Stomach (tissue), 4 donors: ENCODE measurements at regions not wholly inside any gene's neighbourhood (a gene's known extent, or its start where the extent isn't known, plus 50 kb on each side); places are given as distances from the start of the nearest gene placed in this dataset.

ENCODE experiments used
- CTCF ChIP-seq, 7 experiments: fragments of 450-650 bp in 4 of 7; fragments of 200-600 bp in 3 of 7; sonication (generic) in 3 of 7; IDR thresholded peaks; one replicate each; pipeline ENCODE4 v1.5.1; 2016 to 2019; ENCODE audit warnings: antibody characterized with exemption in 7 of 7, control low read depth in 2 of 7, mild to moderate bottlenecking in 1 of 7
- POLR2A ChIP-seq, 4 donors: fragments of 450-650 bp; IDR thresholded peaks; one replicate each; pipeline ENCODE4 v1.6.1; 2016; ENCODE audit warnings: antibody characterized with exemption in 4 of 4, control low read depth in 2 of 4, mild to moderate bottlenecking in 1 of 4, moderate library complexity in 1 of 4

GRCh38 chr9:91145496-91145895 lies 216.2 kb downstream of the AUH start:
- TF ChIP-seq POLR2A (IDR thresholded peaks at IDR 0.05) (no peak), CTCF (IDR thresholded peaks at IDR 0.05) (no peak)
